Endothelial cell (in vitro differentiated cells): ENCODE measurements at regions not wholly inside any gene's neighbourhood (a gene's known extent, or its start where the extent isn't known, plus 50 kb on each side); places are given as distances from the start of the nearest gene placed in this dataset.

Experiments used
- DNase-seq: peaks from one replicate; pipeline ENCODE4 v3.0.0; 2021; ENCODE audit warnings: low spot score
- H3K27ac Mint-ChIP-seq: one replicate; pipeline ENCODE4 v1.8.0; 2021; ENCODE audit warnings: mixed read lengths, inconsistent platforms; ENCODE audit not compliant: unreplicated experiment
- H3K27me3 Mint-ChIP-seq: one replicate; pipeline ENCODE4 v1.8.0; 2021; ENCODE audit warnings: mild to moderate bottlenecking, moderate library complexity, mixed read lengths, inconsistent platforms; ENCODE audit not compliant: unreplicated experiment
- H3K36me3 Mint-ChIP-seq: one replicate; pipeline ENCODE4 v1.8.0; 2021; ENCODE audit warnings: mild to moderate bottlenecking, low read depth, mixed read lengths, inconsistent platforms; ENCODE audit not compliant: unreplicated experiment
- H3K4me1 Mint-ChIP-seq: one replicate; pipeline ENCODE4 v1.8.0; 2021; ENCODE audit warnings: mild to moderate bottlenecking, mixed read lengths, inconsistent platforms; ENCODE audit not compliant: unreplicated experiment
- H3K4me3 Mint-ChIP-seq: one replicate; pipeline ENCODE4 v1.8.0; 2021; ENCODE audit warnings: mild to moderate bottlenecking, mixed read lengths, inconsistent platforms; ENCODE audit not compliant: unreplicated experiment
- H3K9me3 Mint-ChIP-seq: one replicate; pipeline ENCODE4 v1.8.0; 2021; ENCODE audit warnings: mixed read lengths, inconsistent platforms; ENCODE audit not compliant: unreplicated experiment
- TF ChIP-seq, protein P1 (sequence below): fragments of 200-600 bp; sonication (generic); IDR thresholded peaks from one replicate; pipeline ENCODE4 v1.5.0; 2021; ENCODE audit warnings: antibody characterized with exemption; ENCODE audit not compliant: unreplicated experiment

DNA sequence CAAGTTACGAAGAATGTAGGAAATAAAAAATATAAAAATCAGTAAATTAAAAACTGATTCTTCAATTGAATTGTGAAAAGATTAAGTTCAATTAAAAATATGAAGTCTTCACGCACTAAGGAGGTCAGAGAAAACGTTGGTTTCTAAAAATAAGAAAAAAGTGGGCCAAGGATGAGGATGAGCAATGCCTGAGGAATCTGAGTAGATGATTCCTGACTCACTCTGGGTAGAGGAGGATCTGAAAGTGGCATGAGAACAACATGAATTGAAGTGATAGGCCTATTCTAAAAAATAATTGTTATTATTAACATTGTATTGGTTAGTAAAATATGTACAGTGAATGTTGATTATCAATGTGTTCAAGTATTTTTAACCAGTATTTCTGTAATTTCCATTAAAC lies 444.2 kb downstream of the GRIA2 start:
- Mint-ChIP-seq H3K9me3 (no peaks in the 10 kb centered on the region), H3K27me3 (no peaks in the 10 kb centered on the region), H3K4me3 (no peak overlapping the region), H3K4me1 (no peaks in the 10 kb centered on the region), H3K36me3 (no peaks in the 10 kb centered on the region), H3K27ac (no peak overlapping the region)
- no peak for DNase-seq
- TF ChIP-seq, protein P1, sequence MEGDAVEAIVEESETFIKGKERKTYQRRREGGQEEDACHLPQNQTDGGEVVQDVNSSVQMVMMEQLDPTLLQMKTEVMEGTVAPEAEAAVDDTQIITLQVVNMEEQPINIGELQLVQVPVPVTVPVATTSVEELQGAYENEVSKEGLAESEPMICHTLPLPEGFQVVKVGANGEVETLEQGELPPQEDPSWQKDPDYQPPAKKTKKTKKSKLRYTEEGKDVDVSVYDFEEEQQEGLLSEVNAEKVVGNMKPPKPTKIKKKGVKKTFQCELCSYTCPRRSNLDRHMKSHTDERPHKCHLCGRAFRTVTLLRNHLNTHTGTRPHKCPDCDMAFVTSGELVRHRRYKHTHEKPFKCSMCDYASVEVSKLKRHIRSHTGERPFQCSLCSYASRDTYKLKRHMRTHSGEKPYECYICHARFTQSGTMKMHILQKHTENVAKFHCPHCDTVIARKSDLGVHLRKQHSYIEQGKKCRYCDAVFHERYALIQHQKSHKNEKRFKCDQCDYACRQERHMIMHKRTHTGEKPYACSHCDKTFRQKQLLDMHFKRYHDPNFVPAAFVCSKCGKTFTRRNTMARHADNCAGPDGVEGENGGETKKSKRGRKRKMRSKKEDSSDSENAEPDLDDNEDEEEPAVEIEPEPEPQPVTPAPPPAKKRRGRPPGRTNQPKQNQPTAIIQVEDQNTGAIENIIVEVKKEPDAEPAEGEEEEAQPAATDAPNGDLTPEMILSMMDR: no peak

DNA sequence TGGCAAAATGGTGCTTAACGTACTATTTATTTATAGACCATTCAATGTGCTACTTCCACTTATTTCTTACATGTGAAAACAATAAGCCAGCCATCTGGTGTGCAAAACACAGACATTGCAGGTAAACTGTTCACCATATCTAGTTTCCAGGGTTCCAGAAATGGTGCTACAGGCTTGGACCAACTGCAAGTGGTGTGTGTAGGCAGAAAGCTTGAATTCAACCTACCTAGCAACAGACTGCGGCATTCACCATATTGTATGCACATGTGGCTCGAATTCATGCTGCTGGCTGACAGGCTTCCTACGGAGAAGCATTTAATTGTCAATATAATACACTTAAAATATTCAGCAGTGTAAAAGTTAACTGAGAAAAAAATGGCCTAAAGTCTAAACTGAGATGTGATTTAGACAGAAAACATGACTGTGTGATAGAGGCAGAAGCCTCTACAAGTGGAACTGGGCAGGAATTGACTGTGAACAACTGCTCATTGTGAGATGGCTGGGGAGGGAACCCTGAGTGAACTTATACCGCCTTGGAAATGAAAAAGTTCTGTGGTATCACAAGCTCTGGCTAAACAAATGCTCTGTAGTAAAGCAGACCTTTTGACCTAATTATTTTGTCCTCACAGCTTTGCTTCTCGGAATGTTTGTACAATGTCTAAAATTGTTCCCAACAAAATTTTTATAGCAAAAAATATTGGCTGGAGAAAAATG lies 434.7 kb downstream of the GRIA2 start:
- H3K27me3 Mint-ChIP-seq: no peaks in the 10 kb centered on the region
- DNase-seq: no peak
- no peaks in the 10 kb centered on the region for H3K36me3 Mint-ChIP-seq
- H3K27ac Mint-ChIP-seq: no peak overlapping the region
- TF ChIP-seq, protein P1: no peak
- no peaks in the 10 kb centered on the region for H3K9me3 Mint-ChIP-seq
- H3K4me1 Mint-ChIP-seq: no peaks in the 10 kb centered on the region
- no peak overlapping the region for H3K4me3 Mint-ChIP-seq

DNA sequence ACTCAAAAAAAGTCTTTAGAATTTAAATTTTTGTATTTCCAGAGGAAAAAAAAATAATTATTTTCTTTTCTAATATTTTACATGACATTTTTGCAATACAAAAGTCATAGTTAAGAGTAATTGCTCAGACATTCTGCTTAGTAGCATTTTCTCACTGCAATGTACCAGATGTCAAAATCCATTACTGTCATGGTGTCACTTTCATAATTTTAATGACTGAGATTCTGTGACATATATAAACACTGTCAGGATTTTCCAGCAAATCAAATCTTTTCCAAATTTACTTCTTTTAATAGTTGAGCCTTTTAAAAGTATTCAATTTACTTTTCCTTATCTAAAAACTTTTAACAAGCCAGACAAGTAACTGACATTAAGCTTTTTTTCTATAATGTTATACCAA lies 422.7 kb downstream of the GRIA2 start:
- no peak overlapping the region for H3K27ac Mint-ChIP-seq
- no peaks in the 10 kb centered on the region for H3K4me1 Mint-ChIP-seq
- no peaks in the 10 kb centered on the region for H3K9me3 Mint-ChIP-seq
- H3K36me3 Mint-ChIP-seq: no peaks in the 10 kb centered on the region
- H3K4me3 Mint-ChIP-seq: no peak overlapping the region
- no peak for DNase-seq
- TF ChIP-seq, protein P1: no peak
- no peaks in the 10 kb centered on the region for H3K27me3 Mint-ChIP-seq

DNA sequence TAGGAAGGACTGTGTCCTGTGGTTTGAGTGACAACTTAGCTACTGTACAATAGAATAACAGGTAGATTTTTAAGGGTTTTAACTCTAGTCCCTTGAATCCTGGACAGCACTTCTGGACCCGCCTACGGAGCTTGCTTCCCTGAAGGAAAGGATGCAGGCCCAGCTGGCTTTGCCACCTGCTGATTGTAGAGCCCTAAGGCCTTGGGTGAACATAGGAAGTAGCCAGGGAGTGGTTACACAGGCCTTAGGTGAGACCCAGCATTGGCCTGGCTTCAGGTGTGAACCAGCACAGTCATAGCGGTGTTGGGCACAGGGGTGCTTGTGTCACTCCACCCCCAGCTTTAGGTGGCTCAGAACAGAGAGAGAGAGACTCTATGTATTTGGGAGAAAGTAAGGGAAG lies 413.5 kb downstream of the GRIA2 start:
- H3K27me3 Mint-ChIP-seq: no peaks in the 10 kb centered on the region
- H3K9me3 Mint-ChIP-seq: peaks cover 7% of the 10 kb centered on the region
- no peak overlapping the region for H3K4me3 Mint-ChIP-seq
- DNase-seq: no peak
- H3K36me3 Mint-ChIP-seq: peaks cover 5% of the 10 kb centered on the region
- H3K4me1 Mint-ChIP-seq: no peaks in the 10 kb centered on the region
- TF ChIP-seq, protein P1: no peak
- H3K27ac Mint-ChIP-seq: no peak overlapping the region

DNA sequence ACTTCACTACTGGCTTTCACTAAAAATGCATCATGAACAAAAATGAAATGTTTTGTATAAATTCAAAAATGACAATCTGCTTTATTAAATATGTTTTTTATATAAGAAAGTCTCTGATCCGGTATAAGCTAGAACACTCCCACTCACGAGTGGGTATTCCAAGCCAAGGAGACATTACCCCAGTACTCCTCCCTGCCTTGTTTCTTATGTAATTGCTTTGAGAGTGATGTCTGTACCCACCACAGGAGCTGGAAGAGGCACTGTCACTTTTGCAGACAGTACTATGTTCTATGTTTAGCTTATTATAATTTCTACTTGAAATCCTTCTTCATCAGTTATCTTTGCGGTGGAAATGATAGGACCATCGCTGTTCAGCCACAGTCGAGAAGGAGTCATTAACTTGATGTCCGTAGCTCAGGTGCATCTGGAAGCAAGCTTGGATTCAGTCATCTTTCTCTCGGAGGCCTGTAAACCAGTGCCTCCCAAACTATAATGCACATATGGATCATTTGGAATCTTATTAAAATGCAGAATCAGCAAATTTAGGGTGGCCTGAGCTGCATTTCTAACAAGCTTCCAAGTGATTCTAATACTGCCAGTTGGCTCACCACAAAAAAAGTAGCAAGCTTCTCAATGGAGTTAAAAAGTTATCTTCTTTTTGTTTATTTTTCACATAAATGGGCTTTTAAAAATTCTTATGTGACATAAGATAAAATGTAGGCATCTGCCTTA lies 396.4 kb downstream of the GRIA2 start:
- no peak overlapping the region for H3K4me3 Mint-ChIP-seq
- no peak overlapping the region for H3K27ac Mint-ChIP-seq
- H3K27me3 Mint-ChIP-seq: no peaks in the 10 kb centered on the region
- H3K9me3 Mint-ChIP-seq: no peaks in the 10 kb centered on the region
- TF ChIP-seq, protein P1: no peak
- no peaks in the 10 kb centered on the region for H3K4me1 Mint-ChIP-seq
- no peak for DNase-seq
- H3K36me3 Mint-ChIP-seq: no peaks in the 10 kb centered on the region
